ENCODE measurements at regions not wholly inside any gene's neighbourhood (a gene's known extent, or its start where the extent isn't known, plus 50 kb on each side); places are given as distances from the start of the nearest gene placed in this dataset.

DNA sequence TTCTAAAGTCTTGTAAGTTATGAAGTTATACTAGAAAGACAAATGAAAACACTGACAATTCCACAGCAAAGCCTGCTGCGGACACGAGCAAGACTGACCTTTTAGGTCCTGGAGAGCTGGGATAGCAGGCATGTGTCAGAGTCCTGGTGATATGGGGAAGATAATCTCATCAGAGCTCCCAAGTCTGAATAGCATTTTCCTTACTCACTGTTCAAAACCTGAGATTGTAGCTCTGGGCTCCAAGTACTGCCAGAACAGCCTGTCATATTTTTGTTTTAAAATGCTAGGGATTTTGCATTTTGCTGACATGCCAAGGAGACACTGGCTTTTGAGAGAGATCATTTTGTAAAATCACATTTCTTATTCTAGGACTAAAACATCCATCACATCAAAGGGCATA, 90.1 kb downstream of the DRD1 start:
- Histone ChIP-seq H3K36me3 (no peaks in the 10 kb centered on the region), H3K4me1 (no peaks in the 10 kb centered on the region), H3K27me3 (peaks cover under 1% of the 10 kb centered on the region; the same call in 1 of the 2 replicates), H3K4me3 (ENCODE audit: low read depth, low read length) (no peak overlapping the region), H3K9me3 (no peaks in the 10 kb centered on the region)
- TF ChIP-seq, protein P1, sequence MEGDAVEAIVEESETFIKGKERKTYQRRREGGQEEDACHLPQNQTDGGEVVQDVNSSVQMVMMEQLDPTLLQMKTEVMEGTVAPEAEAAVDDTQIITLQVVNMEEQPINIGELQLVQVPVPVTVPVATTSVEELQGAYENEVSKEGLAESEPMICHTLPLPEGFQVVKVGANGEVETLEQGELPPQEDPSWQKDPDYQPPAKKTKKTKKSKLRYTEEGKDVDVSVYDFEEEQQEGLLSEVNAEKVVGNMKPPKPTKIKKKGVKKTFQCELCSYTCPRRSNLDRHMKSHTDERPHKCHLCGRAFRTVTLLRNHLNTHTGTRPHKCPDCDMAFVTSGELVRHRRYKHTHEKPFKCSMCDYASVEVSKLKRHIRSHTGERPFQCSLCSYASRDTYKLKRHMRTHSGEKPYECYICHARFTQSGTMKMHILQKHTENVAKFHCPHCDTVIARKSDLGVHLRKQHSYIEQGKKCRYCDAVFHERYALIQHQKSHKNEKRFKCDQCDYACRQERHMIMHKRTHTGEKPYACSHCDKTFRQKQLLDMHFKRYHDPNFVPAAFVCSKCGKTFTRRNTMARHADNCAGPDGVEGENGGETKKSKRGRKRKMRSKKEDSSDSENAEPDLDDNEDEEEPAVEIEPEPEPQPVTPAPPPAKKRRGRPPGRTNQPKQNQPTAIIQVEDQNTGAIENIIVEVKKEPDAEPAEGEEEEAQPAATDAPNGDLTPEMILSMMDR (IDR thresholded peaks at IDR 0.05; ENCODE audit: low read depth, low read length): no peak
- DNase-seq: no peak

DNA sequence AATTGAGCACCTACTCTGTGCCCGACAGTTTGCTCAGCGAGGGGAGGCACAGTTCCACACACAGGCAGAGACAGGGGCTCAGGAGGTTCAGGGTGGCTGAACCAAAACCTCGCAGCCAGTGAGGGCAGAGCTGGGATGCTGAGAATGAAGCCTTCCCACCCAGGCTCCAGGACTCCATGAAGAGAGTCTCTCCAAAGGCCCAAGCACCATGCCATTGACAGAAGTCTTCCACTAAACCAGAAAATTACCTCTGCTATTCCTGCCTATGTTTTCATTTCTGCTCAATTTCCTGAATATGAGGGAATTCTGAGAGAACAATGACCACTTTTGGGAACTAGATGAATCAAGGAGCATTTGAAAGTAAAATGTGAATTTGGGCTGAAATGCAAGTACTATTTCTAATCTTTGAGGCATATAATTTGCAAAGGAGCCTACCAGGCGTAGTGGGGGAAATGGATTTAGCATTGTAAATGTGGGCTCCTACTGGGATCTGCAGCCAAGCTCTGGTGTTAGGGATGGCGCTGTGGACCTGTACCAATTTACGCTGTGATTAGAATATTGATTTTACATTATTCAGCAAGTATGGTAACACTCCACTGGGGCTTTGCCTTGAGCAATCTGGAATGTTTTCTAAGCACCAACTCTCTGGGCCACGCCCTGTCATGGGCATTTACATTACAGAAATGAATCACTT, 91.9 kb downstream of the DRD1 start:
- H3K36me3 ChIP-seq: no peaks in the 10 kb centered on the region
- no peaks in the 10 kb centered on the region; the same call in none of the 2 replicates for H3K27me3 ChIP-seq
- no peaks in the 10 kb centered on the region for H3K9me3 ChIP-seq
- TF ChIP-seq, protein P1 (IDR thresholded peaks at IDR 0.05; ENCODE audit: low read depth, low read length): no peak
- no peak for DNase-seq
- no peaks in the 10 kb centered on the region for H3K4me1 ChIP-seq
- no peak overlapping the region for H3K4me3 ChIP-seq (ENCODE audit: low read depth, low read length)

DNA sequence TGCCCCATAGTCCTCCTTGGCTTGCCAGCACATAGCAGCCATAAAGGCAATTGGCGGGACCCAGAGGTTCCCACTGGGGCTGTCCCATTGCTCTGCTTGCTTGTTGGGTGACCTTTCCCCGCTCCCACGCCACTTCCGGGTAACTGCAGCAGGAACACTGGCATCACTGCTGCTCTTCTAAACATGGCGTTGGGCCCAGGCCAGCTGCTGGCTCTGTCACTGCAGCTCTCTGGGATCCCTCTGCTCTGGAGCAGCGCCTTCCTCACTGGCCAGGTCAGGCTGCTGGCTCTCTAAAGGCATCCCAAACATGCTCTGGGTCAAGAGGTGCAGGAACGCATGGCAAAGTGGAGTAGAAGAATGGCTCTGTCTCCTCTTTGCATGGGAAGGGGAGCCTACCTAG, 92.9 kb downstream of the DRD1 start:
- Histone ChIP-seq H3K36me3 (no peaks in the 10 kb centered on the region), H3K4me3 (ENCODE audit: low read depth, low read length) (no peak overlapping the region), H3K9me3 (no peaks in the 10 kb centered on the region), H3K4me1 (no peaks in the 10 kb centered on the region), H3K27me3 (no peaks in the 10 kb centered on the region; the same call in none of the 2 replicates)
- TF ChIP-seq, protein P1 (IDR thresholded peaks at IDR 0.05; ENCODE audit: low read depth, low read length): no peak
- DNase-seq: no peak

DNA sequence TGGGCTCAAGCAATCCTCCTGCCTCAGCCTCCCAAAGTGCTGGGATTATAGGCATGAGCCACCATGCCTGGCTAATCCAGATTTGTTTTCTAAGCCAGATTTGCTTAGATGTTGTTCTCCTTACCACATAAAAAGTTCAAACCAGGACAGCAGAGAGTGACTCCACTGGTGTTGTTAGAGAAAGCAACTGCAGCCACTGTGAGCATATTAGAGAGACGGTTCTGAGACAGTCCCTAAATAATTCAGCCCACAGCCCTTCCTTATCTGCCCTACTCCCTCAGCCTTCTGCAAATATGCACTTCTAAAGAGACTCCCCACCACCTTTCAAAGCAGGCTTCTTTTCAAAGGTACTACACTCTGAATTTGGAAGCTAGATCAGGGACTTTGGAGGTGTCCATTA, 96.1 kb downstream of the DRD1 start:
- DNase-seq: no peak
- H3K4me1 ChIP-seq: no peaks in the 10 kb centered on the region
- no peak overlapping the region for H3K4me3 ChIP-seq (ENCODE audit: low read depth, low read length)
- no peaks in the 10 kb centered on the region for H3K36me3 ChIP-seq
- H3K9me3 ChIP-seq: no peaks in the 10 kb centered on the region
- no peaks in the 10 kb centered on the region; the same call in 1 of the 2 replicates for H3K27me3 ChIP-seq
- TF ChIP-seq, protein P1 (IDR thresholded peaks at IDR 0.05; ENCODE audit: low read depth, low read length): no peak

DNA sequence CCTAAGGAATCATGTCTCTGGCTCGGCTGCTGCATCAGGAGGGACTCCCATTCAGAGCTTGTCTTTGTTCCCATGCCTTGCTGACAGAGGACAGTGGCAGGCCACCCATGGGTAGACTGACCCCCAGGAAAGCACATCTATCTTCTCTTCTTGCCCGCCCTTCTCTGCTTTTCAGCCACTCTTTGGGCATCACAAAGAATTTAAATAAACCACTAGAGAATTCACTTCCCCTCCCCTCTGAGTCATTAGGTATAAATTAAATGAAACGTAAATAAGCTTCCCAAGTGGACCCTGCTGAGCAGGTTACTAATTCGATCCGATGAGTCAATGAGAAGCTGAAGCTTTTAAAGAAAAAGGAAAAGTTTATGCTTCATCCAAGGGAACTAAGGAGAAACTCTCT, 97.0 kb downstream of the DRD1 start:
- no peaks in the 10 kb centered on the region; the same call in 1 of the 2 replicates for H3K27me3 ChIP-seq
- no peaks in the 10 kb centered on the region for H3K4me1 ChIP-seq
- no peaks in the 10 kb centered on the region for H3K36me3 ChIP-seq
- no peaks in the 10 kb centered on the region for H3K9me3 ChIP-seq
- TF ChIP-seq, protein P1 (IDR thresholded peaks at IDR 0.05; ENCODE audit: low read depth, low read length): no peak
- H3K4me3 ChIP-seq (ENCODE audit: low read depth, low read length): no peak overlapping the region
- DNase-seq: no peak
